ENCODE measurements at regions not wholly inside any gene's neighbourhood (a gene's known extent, or its start where the extent isn't known, plus 50 kb on each side); places are given as distances from the start of the nearest gene placed in this dataset.

- TF ChIP-seq CTCF (IDR thresholded peaks at IDR 0.05; ENCODE audit: low read length), result no peak
- TF ChIP-seq EZH2 (optimal IDR thresholded peaks at IDR 0.05; ENCODE audit: low read depth, low read length), result no peak
- TF ChIP-seq EZH2phosphoT487 (IDR thresholded peaks at IDR 0.05; ENCODE audit: low read length), result no peak
Measured at GRCh38 chr15:95577927-95578326, 752.6 kb upstream of the NR2F2 start.

Measured in MM.1S (cell line).